ENCODE measurements at regions not wholly inside any gene's neighbourhood (a gene's known extent, or its start where the extent isn't known, plus 50 kb on each side); places are given as distances from the start of the nearest gene placed in this dataset.

- TF ChIP-seq FOXP2 (optimal IDR thresholded peaks at IDR 0.05; ENCODE audit: borderline replicate concordance, extremely low read depth, extremely low read length, insufficient read depth) (no peak), SIN3A (IDR thresholded peaks at IDR 0.05; ENCODE audit: borderline replicate concordance, insufficient read depth, low read length) (no peak), POLR2AphosphoS5 (IDR thresholded peaks at IDR 0.05; ENCODE audit: low read depth, low read length) (no peak), TAF1 (IDR thresholded peaks at IDR 0.05; ENCODE audit: borderline replicate concordance, insufficient read depth, low read length) (no peak), REST (IDR thresholded peaks at IDR 0.05; ENCODE audit: insufficient read depth in 1 of 2, low read depth in 2 of 2, low read length in 2 of 2) (no peak)
Measured at GRCh38 chr12:131497966-131498365, 212.9 kb upstream of the SFSWAP start.

- TF ChIP-seq FOXP2 (optimal IDR thresholded peaks at IDR 0.05; ENCODE audit: borderline replicate concordance, extremely low read depth, extremely low read length, insufficient read depth) (no peak), POLR2AphosphoS5 (IDR thresholded peaks at IDR 0.05; ENCODE audit: low read depth, low read length) (no peak), SIN3A (IDR thresholded peaks at IDR 0.05; ENCODE audit: borderline replicate concordance, insufficient read depth, low read length) (no peak), REST (IDR thresholded peaks at IDR 0.05; ENCODE audit: insufficient read depth in 1 of 2, low read depth in 2 of 2, low read length in 2 of 2) (no peak), TAF1 (IDR thresholded peaks at IDR 0.05; ENCODE audit: borderline replicate concordance, insufficient read depth, low read length) (no peak)
Measured at GRCh38 chr12:131499160-131499863, 211.6 kb upstream of the SFSWAP start.

GRCh38 chr12:131499864-131500190 is 211.1 kb upstream of the SFSWAP start:
- TF ChIP-seq REST (IDR thresholded peaks at IDR 0.05; ENCODE audit: insufficient read depth in 1 of 2, low read depth in 2 of 2, low read length in 2 of 2) (no peak), POLR2AphosphoS5 (IDR thresholded peaks at IDR 0.05; ENCODE audit: low read depth, low read length) (no peak), SIN3A (IDR thresholded peaks at IDR 0.05; ENCODE audit: borderline replicate concordance, insufficient read depth, low read length) (no peak), FOXP2 (optimal IDR thresholded peaks at IDR 0.05; ENCODE audit: borderline replicate concordance, extremely low read depth, extremely low read length, insufficient read depth) (no peak), TAF1 (IDR thresholded peaks at IDR 0.05; ENCODE audit: borderline replicate concordance, insufficient read depth, low read length) (no peak)

- no peak for TF ChIP-seq FOXP2 (optimal IDR thresholded peaks at IDR 0.05; ENCODE audit: borderline replicate concordance, extremely low read depth, extremely low read length, insufficient read depth)
- no peak for TF ChIP-seq REST (IDR thresholded peaks at IDR 0.05; ENCODE audit: insufficient read depth in 1 of 2, low read depth in 2 of 2, low read length in 2 of 2)
- no peak for TF ChIP-seq TAF1 (IDR thresholded peaks at IDR 0.05; ENCODE audit: borderline replicate concordance, insufficient read depth, low read length)
- TF ChIP-seq SIN3A (IDR thresholded peaks at IDR 0.05; ENCODE audit: borderline replicate concordance, insufficient read depth, low read length) = no peak
- TF ChIP-seq POLR2AphosphoS5 (IDR thresholded peaks at IDR 0.05; ENCODE audit: low read depth, low read length) = no peak
Measured at GRCh38 chr12:131500564-131500963, 210.3 kb upstream of the SFSWAP start.

All from PFSK-1 (cell line).